ENCODE measurements at regions not wholly inside any gene's neighbourhood (a gene's known extent, or its start where the extent isn't known, plus 50 kb on each side); places are given as distances from the start of the nearest gene placed in this dataset.

- Histone ChIP-seq H3K4me1 (ENCODE audit: control insufficient read depth, insufficient read depth, low read length) (no peaks in the 10 kb centered on the region), H3K27ac (ENCODE audit: low read length) (no peak overlapping the region), H3K9me3 (ENCODE audit: control insufficient read depth, insufficient read depth, low read depth, low read length) (no peaks in the 10 kb centered on the region), H3K27me3 (ENCODE audit: control insufficient read depth, insufficient read depth, low read length) (peaks cover 2% of the 10 kb centered on the region), H3K36me3 (ENCODE audit: control insufficient read depth, insufficient read depth, low read length) (no peaks in the 10 kb centered on the region), H3K4me3 (ENCODE audit: low read depth in 2 of 2, low read length in 2 of 2) (no peak overlapping the region)
- ChIA-PET POLR2A (no interaction called here), CTCF (no interaction called here)
- in situ Hi-C loops (cut with HindIII; ENCODE audit: low pct_unique_long_range_greater_than_20kb, low sequenced_read_pairs) (no loop called here), intact Hi-C loops (cut with micrococcal nuclease; ENCODE audit: unreplicated experiment) (no loop called here)
- no TSS peak for BruUV-seq (replicated peaks)
- TF ChIP-seq REST (IDR thresholded peaks at IDR 0.05; ENCODE audit: insufficient read depth in 1 of 2, low read depth in 2 of 2, low read length in 1 of 2) (no peak), SIN3A (IDR thresholded peaks at IDR 0.05; ENCODE audit: borderline replicate concordance, insufficient read depth, low read depth, low read length) (no peak), POLR2AphosphoS5 (IDR thresholded peaks at IDR 0.05; ENCODE audit: low read depth, low read length) (no peak), TCF7L2 (IDR thresholded peaks at IDR 0.05; ENCODE audit: low read depth, low read length) (no peak)
- TF ChIP-seq, protein P1, sequence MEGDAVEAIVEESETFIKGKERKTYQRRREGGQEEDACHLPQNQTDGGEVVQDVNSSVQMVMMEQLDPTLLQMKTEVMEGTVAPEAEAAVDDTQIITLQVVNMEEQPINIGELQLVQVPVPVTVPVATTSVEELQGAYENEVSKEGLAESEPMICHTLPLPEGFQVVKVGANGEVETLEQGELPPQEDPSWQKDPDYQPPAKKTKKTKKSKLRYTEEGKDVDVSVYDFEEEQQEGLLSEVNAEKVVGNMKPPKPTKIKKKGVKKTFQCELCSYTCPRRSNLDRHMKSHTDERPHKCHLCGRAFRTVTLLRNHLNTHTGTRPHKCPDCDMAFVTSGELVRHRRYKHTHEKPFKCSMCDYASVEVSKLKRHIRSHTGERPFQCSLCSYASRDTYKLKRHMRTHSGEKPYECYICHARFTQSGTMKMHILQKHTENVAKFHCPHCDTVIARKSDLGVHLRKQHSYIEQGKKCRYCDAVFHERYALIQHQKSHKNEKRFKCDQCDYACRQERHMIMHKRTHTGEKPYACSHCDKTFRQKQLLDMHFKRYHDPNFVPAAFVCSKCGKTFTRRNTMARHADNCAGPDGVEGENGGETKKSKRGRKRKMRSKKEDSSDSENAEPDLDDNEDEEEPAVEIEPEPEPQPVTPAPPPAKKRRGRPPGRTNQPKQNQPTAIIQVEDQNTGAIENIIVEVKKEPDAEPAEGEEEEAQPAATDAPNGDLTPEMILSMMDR (IDR thresholded peaks at IDR 0.05) = no peak
- DNase-seq (ENCODE audit: low read depth, low spot score) (no peak), ATAC-seq (no peak)
Observed at GRCh38 chr6:44549516-44549915, 162.0 kb downstream of the CDC5L start.

GRCh38 chr6:44554194-44554593 lies 166.7 kb downstream of the CDC5L start:
- in situ Hi-C loops (cut with HindIII; ENCODE audit: low pct_unique_long_range_greater_than_20kb, low sequenced_read_pairs) = no loop called here

DNA sequence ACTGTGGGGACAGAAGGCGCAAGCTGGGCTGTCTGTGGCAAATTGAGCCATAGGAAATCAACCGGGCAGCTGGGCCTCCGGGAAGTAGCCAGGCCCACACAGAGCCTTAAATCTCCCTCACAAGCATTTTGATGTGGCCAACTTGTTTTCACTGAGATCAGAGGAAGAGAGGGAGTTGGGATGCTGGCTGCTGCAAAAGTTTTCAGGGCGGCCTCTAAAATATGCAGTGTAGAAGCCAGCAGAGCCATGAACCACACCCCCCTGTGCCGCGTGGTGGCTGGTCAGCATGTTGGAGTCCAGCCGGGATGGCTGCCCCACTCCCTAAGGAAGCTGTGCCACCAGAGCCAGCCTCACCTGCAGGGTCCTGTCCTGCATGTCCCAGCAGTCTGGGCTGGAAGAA lies 167.4 kb downstream of the CDC5L start:
- Histone ChIP-seq H3K4me1 (ENCODE audit: control insufficient read depth, insufficient read depth, low read length) (no peaks in the 10 kb centered on the region; the same call in 1 of the 2 replicates), H3K27me3 (ENCODE audit: control insufficient read depth, insufficient read depth, low read length) (no peaks in the 10 kb centered on the region; the same call in 1 of the 2 replicates), H3K4me3 (ENCODE audit: low read depth in 2 of 2, low read length in 2 of 2) (no peak overlapping the region), H3K36me3 (ENCODE audit: control insufficient read depth, insufficient read depth, low read length) (no peaks in the 10 kb centered on the region), H3K9me3 (ENCODE audit: control insufficient read depth, insufficient read depth, low read depth, low read length) (no peaks in the 10 kb centered on the region), H3K27ac (ENCODE audit: low read length) (no peak overlapping the region)
- ChIA-PET POLR2A (no interaction called here), CTCF (no interaction called here)
- DNase-seq (ENCODE audit: low read depth, low spot score) (no peak), ATAC-seq (no peak)
- intact Hi-C loops (cut with micrococcal nuclease; ENCODE audit: unreplicated experiment) = no loop called here
- in situ Hi-C loops (cut with HindIII; ENCODE audit: low pct_unique_long_range_greater_than_20kb, low sequenced_read_pairs) = no loop called here
- no TSS peak for BruUV-seq (replicated peaks)
- TF ChIP-seq, protein P1 (IDR thresholded peaks at IDR 0.05) = no peak
- TF ChIP-seq SIN3A (IDR thresholded peaks at IDR 0.05; ENCODE audit: borderline replicate concordance, insufficient read depth, low read depth, low read length) (no peak), POLR2AphosphoS5 (IDR thresholded peaks at IDR 0.05; ENCODE audit: low read depth, low read length) (no peak)

More at GRCh38 chr6:44554194-44554593, 166.7 kb downstream of the CDC5L start:
- ATAC-seq (no peak), DNase-seq (ENCODE audit: low read depth, low spot score) (no peak)
- H3K4me3 ChIP-seq (ENCODE audit: low read depth in 2 of 2, low read length in 2 of 2) = no peak overlapping the region
- no peaks in the 10 kb centered on the region; the same call in 1 of the 2 replicates for H3K4me1 ChIP-seq (ENCODE audit: control insufficient read depth, insufficient read depth, low read length)
- H3K36me3 ChIP-seq (ENCODE audit: control insufficient read depth, insufficient read depth, low read length) = no peaks in the 10 kb centered on the region
- POLR2A ChIA-PET = no interaction called here
- TF ChIP-seq SIN3A (IDR thresholded peaks at IDR 0.05; ENCODE audit: borderline replicate concordance, insufficient read depth, low read depth, low read length) = no peak
- CTCF ChIA-PET = no interaction called here
- no peaks in the 10 kb centered on the region; the same call in 1 of the 2 replicates for H3K27me3 ChIP-seq (ENCODE audit: control insufficient read depth, insufficient read depth, low read length)
- no TSS peak for BruUV-seq (replicated peaks)
- H3K9me3 ChIP-seq (ENCODE audit: control insufficient read depth, insufficient read depth, low read depth, low read length) = no peaks in the 10 kb centered on the region
- no peak overlapping the region for H3K27ac ChIP-seq (ENCODE audit: low read length)
- intact Hi-C loops (cut with micrococcal nuclease; ENCODE audit: unreplicated experiment) = no loop called here
